ENCODE measurements at regions not wholly inside any gene's neighbourhood (a gene's known extent, or its start where the extent isn't known, plus 50 kb on each side); places are given as distances from the start of the nearest gene placed in this dataset.
A peak's percentile ranks its signal among the peaks of the same experiment; 100 is the strongest.

- in situ Hi-C loops (cut with MboI; ENCODE audit: low sequenced_read_pairs in 4 of 4), result loop anchor here in 2 of 4 donors (10.0 kb wide), 2 partner anchors 165 to 205 kb away; partner anchors contain the start of gene FEM1C (in 2 of the 2)
- no peaks in the 10 kb centered on the region for H3K36me3 ChIP-seq
- peak overlapping the region in 2 of 4 donors; percentile 89 to 93 for H3K27ac ChIP-seq
- no peaks in the 10 kb centered on the region for H3K27me3 ChIP-seq
- no peak for TF ChIP-seq CTCF (IDR thresholded peaks at IDR 0.05 in 4 of 5, conservative IDR thresholded peaks at IDR 0.05 in 1 of 5)
- no peaks in the 10 kb centered on the region for H3K9me3 ChIP-seq
- no peak overlapping the region for H3K4me3 ChIP-seq
- no peak for ATAC-seq
- DNase-seq, result no peak
- intact Hi-C loops (cut with DNase I; ENCODE audit: low total_unique reads), result loop anchor here (5.0 kb wide), 2 partner anchors 193 to 208 kb away; no protein-coding TSS in a partner anchor
- peaks cover 39 to 49% of the 10 kb centered on the region in 2 donors for H3K4me1 ChIP-seq
Observed at GRCh38 chr5:115379622-115380344, 83.3 kb upstream of the CCDC112 start.

DNA sequence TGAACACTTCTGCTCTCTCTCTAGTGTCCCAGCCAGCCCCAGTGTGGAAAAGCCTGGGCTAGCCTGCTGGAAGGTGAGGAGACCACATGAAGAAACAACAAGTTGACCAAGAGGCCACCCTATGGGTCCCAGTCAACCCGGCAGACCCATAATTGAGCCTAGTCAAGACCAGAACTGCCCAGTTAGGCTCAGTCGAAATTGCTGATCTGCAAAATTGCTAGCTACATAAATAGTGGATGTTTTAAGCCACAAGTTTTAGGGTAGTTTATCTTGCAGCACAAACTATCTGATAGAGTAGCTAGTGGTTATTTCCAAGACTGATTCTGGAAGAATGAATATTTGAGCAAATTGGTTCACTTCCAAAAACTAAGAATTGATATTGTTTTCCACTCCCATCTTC, 82.3 kb upstream of the CCDC112 start:
- H3K27ac ChIP-seq, result peak overlapping the region; percentile 89 to 95 (median 91)
- no peak overlapping the region for H3K4me3 ChIP-seq
- DNase-seq (no peak), ATAC-seq (no peak)
- peaks cover 39 to 49% of the 10 kb centered on the region in 2 donors for H3K4me1 ChIP-seq
- in situ Hi-C loops (cut with MboI; ENCODE audit: low sequenced_read_pairs in 4 of 4) (loop anchor here in 2 of 4 donors (10.0 kb wide), 2 partner anchors 166 to 206 kb away; partner anchors contain the start of gene FEM1C (in 2 of the 2)), intact Hi-C loops (cut with DNase I; ENCODE audit: low total_unique reads) (loop anchor here (5.0 kb wide), 2 partner anchors 194 to 209 kb away; no protein-coding TSS in a partner anchor)
- no peaks in the 10 kb centered on the region for H3K9me3 ChIP-seq
- TF ChIP-seq CTCF (IDR thresholded peaks at IDR 0.05 in 4 of 5, conservative IDR thresholded peaks at IDR 0.05 in 1 of 5), result no peak
- no peak for TF ChIP-seq POLR2A (IDR thresholded peaks at IDR 0.05)
- H3K36me3 ChIP-seq, result no peaks in the 10 kb centered on the region
- no peaks in the 10 kb centered on the region for H3K27me3 ChIP-seq

DNA sequence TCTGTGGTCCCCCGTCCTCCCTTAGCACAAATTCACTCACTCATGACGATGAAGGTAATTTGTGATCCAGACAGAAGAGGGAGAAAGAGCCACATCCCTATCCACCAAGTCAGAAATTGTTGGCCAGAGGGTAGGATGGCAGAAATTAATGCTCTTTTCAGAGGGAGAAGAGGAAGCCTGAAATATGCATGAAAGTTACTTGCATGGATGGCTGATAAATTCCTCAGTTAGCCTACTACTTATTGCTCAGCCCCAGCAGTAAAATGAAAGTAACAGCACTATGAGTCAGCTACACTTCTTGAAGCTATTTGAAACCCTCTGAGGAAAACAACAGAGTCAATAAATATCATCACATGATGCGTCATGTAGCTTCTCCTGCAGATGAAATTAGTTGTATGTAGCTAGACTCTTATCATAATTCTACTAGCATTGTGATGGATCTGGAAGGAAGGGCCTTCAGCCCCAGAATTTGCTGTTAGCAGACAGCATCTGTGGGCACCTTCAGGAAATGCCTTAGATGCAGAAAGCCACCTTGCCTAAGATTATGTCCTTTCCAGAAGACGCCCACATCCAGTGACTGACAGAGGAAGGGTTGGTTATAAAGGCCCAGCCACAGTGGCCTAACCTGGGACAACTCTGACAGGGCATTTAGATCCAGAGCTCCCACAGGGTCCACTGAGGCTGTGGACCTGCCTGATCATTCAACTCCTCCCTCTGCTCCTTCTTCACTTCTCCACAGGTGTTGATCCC, 81.2 kb upstream of the CCDC112 start:
- no peaks in the 10 kb centered on the region for H3K27me3 ChIP-seq
- peak overlapping the region; percentile 89 to 95 (median 91) for H3K27ac ChIP-seq
- no peaks in the 10 kb centered on the region for H3K9me3 ChIP-seq
- H3K4me1 ChIP-seq, result peaks cover 39 to 50% of the 10 kb centered on the region in 2 donors
- TF ChIP-seq POLR2A (IDR thresholded peaks at IDR 0.05), result peak in 1 of 2 donors; percentile 40
- peak; percentile 26 to 48 (median 38) for TF ChIP-seq CTCF (IDR thresholded peaks at IDR 0.05 in 4 of 5, conservative IDR thresholded peaks at IDR 0.05 in 1 of 5)
- ATAC-seq (peak; percentile 53 to 74), DNase-seq (no peak)
- H3K36me3 ChIP-seq, result no peaks in the 10 kb centered on the region
- peak overlapping the region; percentile 3 to 32 (median 20) for H3K4me3 ChIP-seq
- in situ Hi-C loops (cut with MboI; ENCODE audit: low sequenced_read_pairs in 4 of 4), result loop anchor here in 2 of 4 donors (10.0 kb wide), 2 partner anchors 167 to 207 kb away; partner anchors contain the start of gene FEM1C (in 2 of the 2)
- intact Hi-C loops (cut with DNase I; ENCODE audit: low total_unique reads), result loop anchor here (2.0 to 5.0 kb wide), 3 partner anchors 45 to 210 kb away; no protein-coding TSS in a partner anchor

DNA sequence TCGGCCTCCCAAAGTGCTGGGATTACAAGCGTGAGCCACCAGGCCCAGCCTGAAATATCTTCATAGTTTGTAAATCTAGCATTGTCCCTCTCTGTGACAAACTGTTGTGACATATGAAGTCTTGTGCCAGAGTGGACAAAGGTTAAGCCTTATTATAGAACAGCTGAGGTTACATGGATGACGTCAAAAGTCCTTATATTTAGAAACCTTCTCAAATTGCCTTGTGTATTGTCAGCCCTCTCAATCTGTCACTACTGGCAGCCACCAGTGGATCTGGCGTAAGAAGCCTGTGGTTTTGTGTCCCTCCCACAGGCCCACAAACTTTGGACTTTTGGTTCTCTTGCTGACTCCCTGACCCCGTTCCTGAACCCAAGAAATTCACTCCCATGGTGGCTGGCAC, 79.4 kb upstream of the CCDC112 start:
- no peak for TF ChIP-seq CTCF (IDR thresholded peaks at IDR 0.05 in 4 of 5, conservative IDR thresholded peaks at IDR 0.05 in 1 of 5)
- peak; percentile 13 to 43 for TF ChIP-seq POLR2A (IDR thresholded peaks at IDR 0.05)
- Histone ChIP-seq H3K27ac (peak overlapping the region; percentile 89 to 95 (median 91)), H3K4me3 (no peak overlapping the region), H3K36me3 (no peaks in the 10 kb centered on the region), H3K27me3 (no peaks in the 10 kb centered on the region), H3K9me3 (no peaks in the 10 kb centered on the region), H3K4me1 (peaks cover 39 to 51% of the 10 kb centered on the region in 2 donors)
- peak; percentile 91 to 93 for ATAC-seq
- intact Hi-C loops (cut with DNase I; ENCODE audit: low total_unique reads), result loop anchor here (1.0 to 5.0 kb wide), 6 partner anchors 47 to 251 kb away; partner anchors contain the start of genes FEM1C and TMED7
- in situ Hi-C loops (cut with MboI; ENCODE audit: low sequenced_read_pairs in 4 of 4), result loop anchor here in 2 of 4 donors (10.0 kb wide), 2 partner anchors 169 to 209 kb away; partner anchors contain the start of gene FEM1C (in 2 of the 2)
- peak; percentile 81 to 91 for DNase-seq
